Endothelial cell of umbilical vein (primary cell): ENCODE measurements at regions not wholly inside any gene's neighbourhood (a gene's known extent, or its start where the extent isn't known, plus 50 kb on each side); places are given as distances from the start of the nearest gene placed in this dataset.

Source experiments
- BruUV-seq: library from RNA; stranded (reverse); fragments of 400-500 nt; replicated peaks from 2 replicates; lab custom pipeline; 2021; lab: Mats Ljungman, UMichigan
- CTCF ChIA-PET: fragments of 300-600, 350-600 bp; sonication (Branson Sonifier 250); formaldehyde crosslinking; loops from one replicate; lab custom pipeline; 2021; ENCODE audit warnings: antibody characterized with exemption, inconsistent platforms; lab: Charles Lee
- POLR2A ChIA-PET: fragments of 300-600, 350-600 bp; sonication (Branson Sonifier 250); formaldehyde crosslinking; loops from one replicate; lab custom pipeline; 2021; ENCODE audit warnings: antibody characterized with exemption, inconsistent platforms; lab: Charles Lee
- DNase-seq: peaks from one replicate; pipeline ENCODE4 v3.0.0-alpha.2; 2011; ENCODE audit warnings: low read depth, low spot score
- FAIRE-seq: peaks from 2 replicates; lab custom pipeline; 2011; peaks lifted over from hg19 to GRCh38; lab: Jason Lieb, UNC
- H2AFZ ChIP-seq: 2 replicates; pipeline ENCODE4 v1.6.0; 2012; ENCODE audit warnings: low read depth, low read length, control low read depth, inconsistent platforms
- H3K27ac ChIP-seq: 2 replicates; pipeline ENCODE4 v1.5.1; 2011; ENCODE audit warnings: low read depth, mild to moderate bottlenecking, control low read depth, low read length, moderate library complexity; ENCODE audit not compliant: insufficient read depth
- H3K27me3 ChIP-seq, 2 experiments: 2 replicates each; pipeline versions ENCODE4 v1.6.0 to v1.6.1; 2011; ENCODE audit warnings: low read length in 2 of 2, mixed read lengths in 1 of 2; ENCODE audit not compliant: control insufficient read depth in 2 of 2, insufficient read depth in 2 of 2
- H3K36me3 ChIP-seq, 2 experiments: 2 replicates in 1 of 2; 3 replicates in 1 of 2; pipeline ENCODE4 v1.5.1; 2011; ENCODE audit warnings: low read length in 2 of 2, mild to moderate bottlenecking in 1 of 2, moderate library complexity in 1 of 2; ENCODE audit not compliant: control insufficient read depth in 2 of 2, insufficient read depth in 2 of 2; ENCODE audit errors: extremely low read depth in 1 of 2
- H3K4me1 ChIP-seq: 3 replicates; pipeline ENCODE4 v1.5.1; 2011; ENCODE audit warnings: mild to moderate bottlenecking, low read length; ENCODE audit not compliant: control insufficient read depth, insufficient read depth; ENCODE audit errors: extremely low read depth
- H3K4me2 ChIP-seq: 2 replicates; pipeline ENCODE4 v1.6.1; 2011; ENCODE audit warnings: low read length, control low read depth, mixed read lengths; ENCODE audit not compliant: insufficient read depth
- H3K4me3 ChIP-seq, 3 experiments: fragments of 200-600 bp in 1 of 3; sonication (generic), shearing (Covaris generic) in 1 of 3; replicated peaks in 1 of 3; 2 replicates each; pipeline ENCODE4 v1.5.1; 2011 to 2016; ENCODE audit warnings: control low read depth in 3 of 3, low read length in 3 of 3, mild to moderate bottlenecking in 2 of 3, inconsistent platforms in 1 of 3, low read depth in 1 of 3, moderate library complexity in 1 of 3; ENCODE audit not compliant: insufficient read depth in 1 of 3
- H3K79me2 ChIP-seq: 2 replicates; pipeline ENCODE4 v1.6.0; 2012; ENCODE audit warnings: low read length, inconsistent platforms; ENCODE audit not compliant: control insufficient read depth, insufficient read depth
- H3K9ac ChIP-seq: replicated peaks from 2 replicates; pipeline ENCODE3; 2011; ENCODE audit warnings: low read length, control low read depth; ENCODE audit not compliant: insufficient read depth; ENCODE audit errors: extremely low read depth
- H3K9me1 ChIP-seq: replicated peaks from 3 replicates; pipeline ENCODE4 v1.6.0; 2011; ENCODE audit warnings: mild to moderate bottlenecking, low read length; ENCODE audit not compliant: control insufficient read depth, insufficient read depth; ENCODE audit errors: extremely low read depth
- H3K9me3 ChIP-seq: replicated peaks from 2 replicates; pipeline ENCODE4 v1.5.1; 2012; ENCODE audit warnings: low read length, inconsistent platforms; ENCODE audit not compliant: control insufficient read depth, insufficient read depth
- H4K20me1 ChIP-seq: replicated peaks from 2 replicates; pipeline ENCODE3; 2011; ENCODE audit warnings: mild to moderate bottlenecking, low read length; ENCODE audit not compliant: control insufficient read depth, insufficient read depth; ENCODE audit errors: extremely low read depth
- CTCF ChIP-seq, 2 donors: IDR thresholded peaks; 1 replicate in 1 of 2; 2 replicates in 1 of 2; pipeline ENCODE4 v1.5.1; 2011; ENCODE audit warnings: low read length in 2 of 2, mild to moderate bottlenecking in 2 of 2, moderate library complexity in 2 of 2, control low read depth in 1 of 2, inconsistent platforms in 1 of 2, low read depth in 1 of 2; ENCODE audit not compliant: insufficient read depth in 1 of 2; ENCODE audit errors: extremely low read depth in 1 of 2
- EZH2 ChIP-seq: IDR thresholded peaks from 2 replicates; pipeline ENCODE4 v1.6.1; 2012; ENCODE audit warnings: borderline replicate concordance, low read depth, mild to moderate bottlenecking, moderate library complexity, low read length, inconsistent platforms; ENCODE audit not compliant: severe bottlenecking
- FOS ChIP-seq: IDR thresholded peaks from 2 replicates; pipeline ENCODE4 v1.6.1; 2011; ENCODE audit warnings: mild to moderate bottlenecking, low read length, moderate library complexity, borderline replicate concordance; ENCODE audit not compliant: insufficient read depth
- GATA2 ChIP-seq: IDR thresholded peaks from 2 replicates; pipeline ENCODE4 v1.7.0; 2011; ENCODE audit warnings: low read depth, mild to moderate bottlenecking, moderate library complexity, mixed read lengths, low read length; ENCODE audit not compliant: insufficient read length, insufficient read depth
- JUN ChIP-seq: IDR thresholded peaks from 2 replicates; pipeline ENCODE4 v1.6.1; 2011; ENCODE audit warnings: borderline replicate concordance, low read depth; ENCODE audit not compliant: insufficient read length, insufficient read depth
- MAX ChIP-seq: IDR thresholded peaks from 2 replicates; pipeline ENCODE4 v1.6.1; 2011; ENCODE audit not compliant: insufficient read depth, insufficient read length
- MYC ChIP-seq: IDR thresholded peaks from one replicate; pipeline ENCODE4 v1.6.1; 2011; ENCODE audit warnings: mild to moderate bottlenecking, low read depth, low read length
- POLR2A ChIP-seq: IDR thresholded peaks from 2 replicates; pipeline ENCODE4 v1.6.1; 2012; ENCODE audit warnings: low read depth, mild to moderate bottlenecking, control low read depth, low read length
- POLR2AphosphoS5 ChIP-seq: IDR thresholded peaks from 2 replicates; pipeline ENCODE4 v1.6.1; 2012; ENCODE audit warnings: low read depth, mild to moderate bottlenecking, control low read depth, low read length, moderate library complexity; ENCODE audit not compliant: insufficient read depth
- dilution Hi-C: fragments of 300-500 bp; cut with MboI; formaldehyde crosslinking; loops from one replicate; pipeline ENCODE4 v1.15.0; 2019; ENCODE audit warnings: low sequenced_read_pairs; ENCODE audit not compliant: extremely low pct_ligation_motif_present
- intact Hi-C: fragments of 100-400 bp; cut with micrococcal nuclease; formaldehyde crosslinking; loops from one replicate; pipeline ENCODE4 v1.10.0; 2022

GRCh38 chr17:53950207-53950857 is 127.6 kb downstream of the KIF2B start:
- no peaks in the 10 kb centered on the region for H4K20me1 ChIP-seq
- no peak for FAIRE-seq
- intact Hi-C loops: no loop called here
- no peaks in the 10 kb centered on the region for H3K4me1 ChIP-seq
- DNase-seq: no peak
- no peak overlapping the region for H3K27ac ChIP-seq
- no TSS peak for BruUV-seq
- dilution Hi-C loops: no loop called here
- no peaks in the 10 kb centered on the region for H3K9me1 ChIP-seq
- H3K9me3 ChIP-seq: peaks cover 7% of the 10 kb centered on the region
- no peak overlapping the region for H2AFZ ChIP-seq
- POLR2A ChIA-PET: no interaction called here
- H3K9ac ChIP-seq: no peak overlapping the region
- CTCF ChIA-PET: no interaction called here
- no peaks in the 10 kb centered on the region for H3K79me2 ChIP-seq
- TF ChIP-seq GATA2 (no peak), MYC (no peak), MAX (no peak), FOS (no peak), POLR2A (no peak), POLR2AphosphoS5 (no peak), JUN (no peak), CTCF (IDR thresholded peaks at IDR 0.05; ENCODE audit: extremely low read depth in 1 of 2, insufficient read depth in 1 of 2, low read depth in 1 of 2, low read length in 2 of 2) (no peak), EZH2 (no peak)
- no peaks in the 10 kb centered on the region for H3K36me3 ChIP-seq
- H3K27me3 ChIP-seq: no peaks in the 10 kb centered on the region
- no peak overlapping the region for H3K4me3 ChIP-seq
- H3K4me2 ChIP-seq: no peak overlapping the region
